DND-41 (cell line): ENCODE measurements at regions not wholly inside any gene's neighbourhood (a gene's known extent, or its start where the extent isn't known, plus 50 kb on each side); places are given as distances from the start of the nearest gene placed in this dataset.

Source experiments
- ATAC-seq: fragments of 200-7000 bp; cut with Tn5 transposase; 3 replicates; pipeline ENCODE4 v1.9.1; 2021; ENCODE audit warnings: low read depth; ENCODE audit not compliant: insufficient read depth
- DNase-seq: peaks from one replicate; pipeline ENCODE4 v3.0.0-alpha.2; 2020
- H2AFZ ChIP-seq: 2 replicates; pipeline ENCODE4 v1.6.0; 2012; ENCODE audit warnings: low read depth, low read length
- H3K27ac ChIP-seq: 2 replicates; pipeline ENCODE4 v1.5.1; 2012; ENCODE audit warnings: low read length, inconsistent platforms
- H3K27me3 ChIP-seq: fragments of 200-600 bp; sonication (generic); 2 replicates; pipeline ENCODE4 v1.6.0; 2012; ENCODE audit warnings: low read length, mild to moderate bottlenecking, inconsistent platforms; ENCODE audit not compliant: insufficient read depth, poor library complexity
- H3K36me3 ChIP-seq: 2 replicates; pipeline ENCODE4 v1.5.1; 2012; ENCODE audit warnings: low read length, inconsistent platforms; ENCODE audit not compliant: insufficient read depth
- H3K4me1 ChIP-seq: 2 replicates; pipeline ENCODE4 v1.5.1; 2012; ENCODE audit warnings: mild to moderate bottlenecking, low read length; ENCODE audit not compliant: insufficient read depth
- H3K4me2 ChIP-seq: 2 replicates; pipeline ENCODE4 v1.6.0; 2012; ENCODE audit warnings: mild to moderate bottlenecking, moderate library complexity, low read length, inconsistent platforms; ENCODE audit not compliant: insufficient read depth
- H3K4me3 ChIP-seq, 2 experiments: fragments of 200-600 bp in 1 of 2; shearing (Covaris generic) in 1 of 2; 2 replicates each; pipeline ENCODE4 v1.5.1; 2012 to 2016; ENCODE audit warnings: inconsistent platforms in 2 of 2, low read length in 2 of 2, mild to moderate bottlenecking in 2 of 2, low read depth in 1 of 2, moderate library complexity in 1 of 2
- H3K79me2 ChIP-seq: 2 replicates; pipeline ENCODE4 v1.6.0; 2012; ENCODE audit warnings: low read length, inconsistent platforms; ENCODE audit not compliant: insufficient read depth
- H3K9ac ChIP-seq: 2 replicates; pipeline ENCODE4 v1.6.0; 2012; ENCODE audit warnings: low read depth, mild to moderate bottlenecking, inconsistent platforms, low read length, moderate library complexity
- H3K9me3 ChIP-seq: 2 replicates; pipeline ENCODE4 v1.5.1; 2012; ENCODE audit warnings: low read length, moderate library complexity, mild to moderate bottlenecking, inconsistent platforms; ENCODE audit not compliant: insufficient read depth, severe bottlenecking
- H4K20me1 ChIP-seq: 2 replicates; pipeline ENCODE4 v1.6.0; 2012; ENCODE audit warnings: low read length; ENCODE audit not compliant: insufficient read depth
- CTCF ChIP-seq: IDR thresholded peaks from 2 replicates; pipeline ENCODE4 v1.5.1; 2012; ENCODE audit warnings: borderline replicate concordance, low read length, moderate library complexity, mild to moderate bottlenecking; ENCODE audit not compliant: poor library complexity, severe bottlenecking; ENCODE audit errors: extremely low read depth
- EZH2 ChIP-seq: IDR thresholded peaks from 3 replicates; pipeline ENCODE4 v1.6.1; 2012; ENCODE audit warnings: borderline replicate concordance, low read depth, mild to moderate bottlenecking, moderate library complexity, low read length, inconsistent platforms; ENCODE audit not compliant: severe bottlenecking

GRCh38 chr7:46320956-46321355 lies 399.9 kb upstream of the IGFBP3 start:
- Histone ChIP-seq H3K9me3 (no peaks in the 10 kb centered on the region), H4K20me1 (no peaks in the 10 kb centered on the region), H2AFZ (no peak overlapping the region), H3K36me3 (no peaks in the 10 kb centered on the region), H3K4me2 (no peak overlapping the region), H3K79me2 (no peaks in the 10 kb centered on the region), H3K27ac (no peak overlapping the region), H3K9ac (no peak overlapping the region), H3K27me3 (no peaks in the 10 kb centered on the region), H3K4me1 (no peaks in the 10 kb centered on the region), H3K4me3 (no peak overlapping the region)
- DNase-seq (no peak), ATAC-seq (no peak)
- TF ChIP-seq EZH2, result no peak
- TF ChIP-seq CTCF, result no peak

DNA sequence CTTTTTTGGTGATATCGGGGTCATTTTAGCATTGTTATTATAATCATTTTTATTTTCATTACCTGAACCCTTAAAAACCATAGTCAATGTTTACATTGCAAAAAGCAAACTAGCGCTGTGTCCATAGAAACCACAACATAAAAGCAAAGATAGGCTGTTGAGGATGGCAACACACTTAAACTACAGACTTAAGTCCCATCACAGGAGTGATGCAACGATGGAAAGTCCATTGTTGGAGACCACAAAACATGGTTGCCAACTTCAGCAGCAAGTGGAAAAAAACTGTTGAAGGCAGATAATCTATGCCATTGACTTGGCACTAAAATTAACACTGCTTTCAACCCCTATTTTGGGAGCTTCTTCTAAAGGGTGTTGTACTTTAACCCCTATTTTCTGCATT lies 398.8 kb upstream of the IGFBP3 start:
- Histone ChIP-seq H3K36me3 (no peaks in the 10 kb centered on the region), H3K9me3 (no peaks in the 10 kb centered on the region), H3K4me1 (no peaks in the 10 kb centered on the region), H2AFZ (no peak overlapping the region), H3K4me3 (no peak overlapping the region), H3K4me2 (no peak overlapping the region), H3K27me3 (no peaks in the 10 kb centered on the region), H3K79me2 (no peaks in the 10 kb centered on the region), H4K20me1 (no peaks in the 10 kb centered on the region), H3K27ac (no peak overlapping the region), H3K9ac (no peak overlapping the region)
- DNase-seq (no peak), ATAC-seq (no peak)
- TF ChIP-seq CTCF (no peak), EZH2 (no peak)

- no peak overlapping the region for H3K4me2 ChIP-seq
- no peak overlapping the region for H3K27ac ChIP-seq
- no peaks in the 10 kb centered on the region for H3K27me3 ChIP-seq
- ATAC-seq (no peak), DNase-seq (no peak)
- no peak overlapping the region for H3K4me3 ChIP-seq
- TF ChIP-seq CTCF (no peak), EZH2 (no peak)
- H3K36me3 ChIP-seq, result no peaks in the 10 kb centered on the region
- no peak overlapping the region for H3K9ac ChIP-seq
- H3K4me1 ChIP-seq, result no peaks in the 10 kb centered on the region
- H3K9me3 ChIP-seq, result no peaks in the 10 kb centered on the region
- H3K79me2 ChIP-seq, result no peaks in the 10 kb centered on the region
- no peaks in the 10 kb centered on the region for H4K20me1 ChIP-seq
- H2AFZ ChIP-seq, result no peak overlapping the region
Observed at GRCh38 chr7:46318276-46318675, 397.2 kb upstream of the IGFBP3 start.

DNA sequence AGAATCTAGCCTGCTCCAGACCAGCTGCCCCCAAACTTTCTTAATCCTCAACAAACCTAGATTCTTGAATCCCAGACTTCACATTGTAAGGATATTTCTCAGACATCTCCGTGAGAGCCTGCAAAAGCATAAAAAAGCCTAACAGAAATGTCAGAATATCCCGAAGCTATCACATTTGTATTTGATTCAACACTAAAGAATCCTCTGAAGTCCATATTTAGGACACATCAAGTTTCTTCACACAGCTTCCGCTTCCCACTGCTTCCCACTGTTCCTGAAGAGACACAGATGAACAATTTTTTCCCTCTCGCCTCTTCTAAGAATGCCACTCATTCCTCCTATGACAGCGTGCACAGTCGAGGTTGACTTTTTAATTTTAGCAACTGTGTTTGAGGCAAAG lies 396.2 kb upstream of the IGFBP3 start:
- H3K9ac ChIP-seq, result no peak overlapping the region
- no peak overlapping the region for H2AFZ ChIP-seq
- H4K20me1 ChIP-seq, result no peaks in the 10 kb centered on the region
- H3K27me3 ChIP-seq, result no peaks in the 10 kb centered on the region
- H3K4me3 ChIP-seq, result no peak overlapping the region
- no peak for TF ChIP-seq CTCF
- no peak for TF ChIP-seq EZH2
- no peaks in the 10 kb centered on the region for H3K36me3 ChIP-seq
- no peaks in the 10 kb centered on the region for H3K79me2 ChIP-seq
- no peaks in the 10 kb centered on the region for H3K4me1 ChIP-seq
- H3K27ac ChIP-seq, result no peak overlapping the region
- no peak overlapping the region for H3K4me2 ChIP-seq
- DNase-seq (no peak), ATAC-seq (no peak)
- H3K9me3 ChIP-seq, result no peaks in the 10 kb centered on the region
